Colonic mucosa (tissue), 4 donors: ENCODE measurements at regions not wholly inside any gene's neighbourhood (a gene's known extent, or its start where the extent isn't known, plus 50 kb on each side); places are given as distances from the start of the nearest gene placed in this dataset.

Source experiments
- DNase-seq: peaks from one replicate; pipeline ENCODE4 v3.0.0-alpha.2; 2020
- H3K27ac ChIP-seq: fragments of 200-600 bp; one replicate; pipeline ENCODE4 v1.8.0; 2021
- H3K27me3 ChIP-seq: fragments of 200-600 bp; one replicate; pipeline ENCODE4 v1.8.0; 2021
- H3K36me3 ChIP-seq: fragments of 200-600 bp; one replicate; pipeline ENCODE4 v1.8.0; 2021
- H3K4me1 ChIP-seq: fragments of 200-600 bp; one replicate; pipeline ENCODE4 v1.8.0; 2021; ENCODE audit warnings: mild to moderate bottlenecking
- H3K4me3 ChIP-seq: fragments of 200-600 bp; one replicate; pipeline ENCODE4 v1.8.0; 2021
- H3K9ac ChIP-seq, 2 donors: one replicate each; pipeline ENCODE4 v1.7.0; 2013; ENCODE audit warnings: control low read depth in 2 of 2, low read depth in 2 of 2, low read length in 2 of 2
- H3K9me3 ChIP-seq: fragments of 200-600 bp; one replicate; pipeline ENCODE4 v1.8.0; 2021
- CTCF ChIP-seq: fragments of 200-600 bp; IDR thresholded peaks from one replicate; pipeline ENCODE4 v1.8.0; 2022; ENCODE audit warnings: antibody characterized with exemption, mild to moderate bottlenecking
- intact Hi-C: fragments of 100-400 bp; cut with DNase I; formaldehyde crosslinking; loops from one replicate; pipeline ENCODE4 v1.14.1; 2022
- donor health status: healthy.
- donor health status: DM: no; HTN: no; CAD: no.
- donor health status: DM: no; HTN: no; CAD: no.

- intact Hi-C loops = no loop called here
- no peak overlapping the region for H3K27ac ChIP-seq
- H3K4me1 ChIP-seq = no peaks in the 10 kb centered on the region
- H3K9me3 ChIP-seq = no peaks in the 10 kb centered on the region
- no peak overlapping the region for H3K9ac ChIP-seq
- no peaks in the 10 kb centered on the region for H3K36me3 ChIP-seq
- no peaks in the 10 kb centered on the region for H3K27me3 ChIP-seq
- no peak for DNase-seq
- H3K4me3 ChIP-seq = no peak overlapping the region
- no peak for TF ChIP-seq CTCF
Measured at GRCh38 chr7:85452674-85453073, 265.8 kb upstream of the SEMA3D start.

- DNase-seq = no peak
- TF ChIP-seq CTCF = no peak
- intact Hi-C loops = no loop called here
- H3K27ac ChIP-seq = no peak overlapping the region
- H3K4me3 ChIP-seq = no peak overlapping the region
- H3K9me3 ChIP-seq = no peaks in the 10 kb centered on the region
- H3K4me1 ChIP-seq = no peaks in the 10 kb centered on the region
- H3K9ac ChIP-seq = no peak overlapping the region
- no peaks in the 10 kb centered on the region for H3K36me3 ChIP-seq
- no peaks in the 10 kb centered on the region for H3K27me3 ChIP-seq
Measured at GRCh38 chr7:85449478-85449877, 262.6 kb upstream of the SEMA3D start.

GRCh38 chr7:85447004-85447403 lies 260.1 kb upstream of the SEMA3D start:
- no peaks in the 10 kb centered on the region for H3K27me3 ChIP-seq
- H3K4me1 ChIP-seq = no peaks in the 10 kb centered on the region
- H3K36me3 ChIP-seq = no peaks in the 10 kb centered on the region
- DNase-seq = no peak
- intact Hi-C loops = no loop called here
- no peak overlapping the region for H3K27ac ChIP-seq
- no peak overlapping the region for H3K4me3 ChIP-seq
- no peak for TF ChIP-seq CTCF
- H3K9ac ChIP-seq = no peak overlapping the region
- H3K9me3 ChIP-seq = no peaks in the 10 kb centered on the region

GRCh38 chr7:85426487-85426960 lies 239.7 kb upstream of the SEMA3D start:
- intact Hi-C loops = no loop called here
- Histone ChIP-seq H3K36me3 (no peaks in the 10 kb centered on the region), H3K9ac (no peak overlapping the region), H3K9me3 (no peaks in the 10 kb centered on the region), H3K27ac (no peak overlapping the region), H3K4me1 (no peaks in the 10 kb centered on the region), H3K27me3 (no peaks in the 10 kb centered on the region), H3K4me3 (no peak overlapping the region)
- DNase-seq = no peak
- TF ChIP-seq CTCF = no peak

GRCh38 chr7:85424298-85424697 lies 237.4 kb upstream of the SEMA3D start:
- Histone ChIP-seq H3K27ac (no peak overlapping the region), H3K9me3 (no peaks in the 10 kb centered on the region), H3K27me3 (no peaks in the 10 kb centered on the region), H3K36me3 (no peaks in the 10 kb centered on the region), H3K4me3 (no peak overlapping the region), H3K4me1 (no peaks in the 10 kb centered on the region), H3K9ac (no peak overlapping the region)
- intact Hi-C loops = no loop called here
- TF ChIP-seq CTCF = no peak
- no peak for DNase-seq
